Chondrocyte (in vitro differentiated cells): ENCODE measurements at regions not wholly inside any gene's neighbourhood (a gene's known extent, or its start where the extent isn't known, plus 50 kb on each side); places are given as distances from the start of the nearest gene placed in this dataset.
"Not testable (repeated sequence)": the region's sequence is repeated elsewhere in the genome, so short reads cannot be mapped to it uniquely, and the experiment has no call there.

Experiments used
- DNase-seq: peaks from one replicate; pipeline ENCODE4 v3.0.0; 2021; ENCODE audit warnings: mixed read lengths, low spot score
- H3K27ac Mint-ChIP-seq: one replicate; pipeline ENCODE4 v1.8.0; 2021; ENCODE audit warnings: mild to moderate bottlenecking, moderate library complexity, mixed read lengths; ENCODE audit not compliant: unreplicated experiment
- H3K27me3 Mint-ChIP-seq: 2 replicates; pipeline ENCODE4 v1.8.0; 2021; ENCODE audit warnings: low read depth, mixed read lengths
- H3K36me3 Mint-ChIP-seq: 2 replicates; pipeline ENCODE4 v1.8.0; 2021; ENCODE audit warnings: low read depth, mixed read lengths
- H3K4me1 Mint-ChIP-seq: 2 replicates; pipeline ENCODE4 v1.8.0; 2021; ENCODE audit warnings: low read depth, mild to moderate bottlenecking, mixed read lengths
- H3K4me3 Mint-ChIP-seq: one replicate; pipeline ENCODE4 v1.8.0; 2021; ENCODE audit warnings: mild to moderate bottlenecking, moderate library complexity, mixed read lengths; ENCODE audit not compliant: unreplicated experiment
- H3K9me3 Mint-ChIP-seq: 2 replicates; pipeline ENCODE4 v1.8.0; 2021; ENCODE audit warnings: low read depth, mixed read lengths
- TF ChIP-seq, protein P1 (sequence below): fragments of 200-600 bp; sonication (generic); IDR thresholded peaks from 2 replicates; pipeline ENCODE4 v1.5.0; 2021; ENCODE audit warnings: antibody characterized with exemption, mild to moderate bottlenecking, moderate library complexity

GRCh38 chr4:186366326-186366725 is 100.3 kb downstream of the F11 start:
- H3K27me3 Mint-ChIP-seq: no peaks in the 10 kb centered on the region
- H3K4me1 Mint-ChIP-seq: no peaks in the 10 kb centered on the region
- H3K27ac Mint-ChIP-seq: no peak overlapping the region
- no peak overlapping the region for H3K4me3 Mint-ChIP-seq
- no peak for DNase-seq
- peaks cover 10% of the 10 kb centered on the region for H3K36me3 Mint-ChIP-seq
- TF ChIP-seq, protein P1, sequence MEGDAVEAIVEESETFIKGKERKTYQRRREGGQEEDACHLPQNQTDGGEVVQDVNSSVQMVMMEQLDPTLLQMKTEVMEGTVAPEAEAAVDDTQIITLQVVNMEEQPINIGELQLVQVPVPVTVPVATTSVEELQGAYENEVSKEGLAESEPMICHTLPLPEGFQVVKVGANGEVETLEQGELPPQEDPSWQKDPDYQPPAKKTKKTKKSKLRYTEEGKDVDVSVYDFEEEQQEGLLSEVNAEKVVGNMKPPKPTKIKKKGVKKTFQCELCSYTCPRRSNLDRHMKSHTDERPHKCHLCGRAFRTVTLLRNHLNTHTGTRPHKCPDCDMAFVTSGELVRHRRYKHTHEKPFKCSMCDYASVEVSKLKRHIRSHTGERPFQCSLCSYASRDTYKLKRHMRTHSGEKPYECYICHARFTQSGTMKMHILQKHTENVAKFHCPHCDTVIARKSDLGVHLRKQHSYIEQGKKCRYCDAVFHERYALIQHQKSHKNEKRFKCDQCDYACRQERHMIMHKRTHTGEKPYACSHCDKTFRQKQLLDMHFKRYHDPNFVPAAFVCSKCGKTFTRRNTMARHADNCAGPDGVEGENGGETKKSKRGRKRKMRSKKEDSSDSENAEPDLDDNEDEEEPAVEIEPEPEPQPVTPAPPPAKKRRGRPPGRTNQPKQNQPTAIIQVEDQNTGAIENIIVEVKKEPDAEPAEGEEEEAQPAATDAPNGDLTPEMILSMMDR: no peak
- H3K9me3 Mint-ChIP-seq: peaks cover 26% of the 10 kb centered on the region

GRCh38 chr4:186363038-186363437 is 97.0 kb downstream of the F11 start:
- not testable (repeated sequence) for H3K4me1 Mint-ChIP-seq, H3K27ac Mint-ChIP-seq, H3K4me3 Mint-ChIP-seq, H3K27me3 Mint-ChIP-seq, DNase-seq
- TF ChIP-seq, protein P1: peak; percentile 23
- H3K36me3 Mint-ChIP-seq: peaks cover 10% of the 10 kb centered on the region
- peaks cover 26% of the 10 kb centered on the region for H3K9me3 Mint-ChIP-seq

- Mint-ChIP-seq H3K27me3 (no peaks in the 10 kb centered on the region), H3K27ac (no peak overlapping the region), H3K9me3 (peaks cover 22% of the 10 kb centered on the region), H3K4me1 (no peaks in the 10 kb centered on the region), H3K4me3 (no peak overlapping the region), H3K36me3 (peaks cover 10% of the 10 kb centered on the region)
- TF ChIP-seq, protein P1: no peak
- no peak for DNase-seq
Observed at GRCh38 chr4:186360551-186360950, 94.6 kb downstream of the F11 start.

GRCh38 chr4:186351668-186352194 is 85.7 kb downstream of the F11 start:
- no peak for DNase-seq
- H3K27ac Mint-ChIP-seq: no peak overlapping the region
- TF ChIP-seq, protein P1: no peak
- peaks cover 3% of the 10 kb centered on the region for H3K9me3 Mint-ChIP-seq
- no peaks in the 10 kb centered on the region for H3K36me3 Mint-ChIP-seq
- no peaks in the 10 kb centered on the region for H3K4me1 Mint-ChIP-seq
- no peak overlapping the region for H3K4me3 Mint-ChIP-seq
- peaks cover 12% of the 10 kb centered on the region for H3K27me3 Mint-ChIP-seq

- Mint-ChIP-seq H3K27ac (no peak overlapping the region), H3K4me3 (no peak overlapping the region), H3K4me1 (no peaks in the 10 kb centered on the region), H3K9me3 (no peaks in the 10 kb centered on the region), H3K27me3 (peaks cover 12% of the 10 kb centered on the region), H3K36me3 (no peaks in the 10 kb centered on the region)
- TF ChIP-seq, protein P1: no peak
- no peak for DNase-seq
Observed at GRCh38 chr4:186348433-186348832, 82.4 kb downstream of the F11 start.
